Urinary bladder (tissue), 3 donors: ENCODE measurements at regions not wholly inside any gene's neighbourhood (a gene's known extent, or its start where the extent isn't known, plus 50 kb on each side); places are given as distances from the start of the nearest gene placed in this dataset.
"Not testable (repeated sequence)": the region's sequence is repeated elsewhere in the genome, so short reads cannot be mapped to it uniquely, and the experiment has no call there.

Source experiments
- DNase-seq: peaks from one replicate; pipeline ENCODE4 v3.0.0-alpha.2; 2015; ENCODE audit errors: extremely low spot score
- H3K27ac ChIP-seq: one replicate; pipeline ENCODE4 v1.5.1; 2013; ENCODE audit warnings: low read depth, mild to moderate bottlenecking, moderate library complexity
- H3K36me3 ChIP-seq: one replicate; pipeline ENCODE4 v1.6.1; 2013; ENCODE audit warnings: mild to moderate bottlenecking, moderate library complexity; ENCODE audit not compliant: insufficient read depth
- H3K4me1 ChIP-seq: one replicate; pipeline ENCODE4 v1.6.1; 2013; ENCODE audit warnings: mild to moderate bottlenecking, moderate library complexity; ENCODE audit not compliant: insufficient read depth
- H3K4me3 ChIP-seq: one replicate; pipeline ENCODE4 v1.5.1; 2013; ENCODE audit warnings: low read depth, low read length
- WGBS: extraction: QIAGEN DNeasy Blood & Tissue Kit; methylation state at CpG from one replicate; pipeline ENCODE4 v1.1.7; 2013; 5-methylcytosine and 5-hydroxymethylcytosine counted together
- donor health status: healthy with polysubstance abuse.
- donor health status: healthy.

GRCh38 chr17:52885882-52886281 lies 727.4 kb upstream of the CA10 start:
- 63% methylated on average over 4 of the region's 4 CpGs for WGBS
- H3K36me3 ChIP-seq: no peaks in the 10 kb centered on the region
- no peak overlapping the region for H3K27ac ChIP-seq
- no peaks in the 10 kb centered on the region for H3K4me1 ChIP-seq
- no peak overlapping the region for H3K4me3 ChIP-seq
- no peak for DNase-seq

- not testable (repeated sequence) for H3K36me3 ChIP-seq, H3K27ac ChIP-seq, H3K4me3 ChIP-seq, H3K4me1 ChIP-seq, DNase-seq
- 58% methylated on average over 43 of the region's 43 CpGs for WGBS
Measured at GRCh38 chr17:52883907-52884491, 725.5 kb upstream of the CA10 start.

- H3K4me3 ChIP-seq, H3K27ac ChIP-seq, DNase-seq, H3K36me3 ChIP-seq, H3K4me1 ChIP-seq: not testable (repeated sequence)
- WGBS: 94% methylated on average over 3 of the region's 3 CpGs
Measured at GRCh38 chr17:52846767-52847166, 688.3 kb upstream of the CA10 start.

- WGBS: 98% methylated on average over 12 of the region's 12 CpGs
- H3K4me3 ChIP-seq: no peak overlapping the region
- H3K36me3 ChIP-seq: no peaks in the 10 kb centered on the region
- no peaks in the 10 kb centered on the region for H3K4me1 ChIP-seq
- H3K27ac ChIP-seq: no peak overlapping the region
- DNase-seq: no peak
Measured at GRCh38 chr17:52841971-52842370, 683.5 kb upstream of the CA10 start.

- Histone ChIP-seq H3K4me3 (no peak overlapping the region), H3K36me3 (no peaks in the 10 kb centered on the region), H3K4me1 (no peaks in the 10 kb centered on the region), H3K27ac (no peak overlapping the region)
- 89% methylated on average over 3 of the region's 3 CpGs for WGBS
- no peak for DNase-seq
Measured at GRCh38 chr17:52837492-52837891, 679.0 kb upstream of the CA10 start.

GRCh38 chr17:52831536-52831935 lies 673.0 kb upstream of the CA10 start:
- Histone ChIP-seq H3K27ac (no peak overlapping the region), H3K36me3 (no peaks in the 10 kb centered on the region), H3K4me1 (no peaks in the 10 kb centered on the region), H3K4me3 (no peak overlapping the region)
- 92% methylated on average over 1 of the region's 1 CpG for WGBS
- DNase-seq: no peak

- 91% methylated on average over 11 of the region's 11 CpGs for WGBS
- Histone ChIP-seq H3K27ac (no peak overlapping the region), H3K36me3 (no peaks in the 10 kb centered on the region), H3K4me3 (no peak overlapping the region), H3K4me1 (peaks cover 1% of the 10 kb centered on the region)
- no peak for DNase-seq
Measured at GRCh38 chr17:52828621-52829020, 670.1 kb upstream of the CA10 start.

GRCh38 chr17:52827526-52827925 lies 669.0 kb upstream of the CA10 start:
- no peaks in the 10 kb centered on the region for H3K36me3 ChIP-seq
- peaks cover 1% of the 10 kb centered on the region for H3K4me1 ChIP-seq
- H3K27ac ChIP-seq: no peak overlapping the region
- 58% methylated on average over 8 of the region's 8 CpGs for WGBS
- no peak overlapping the region for H3K4me3 ChIP-seq
- peak; percentile 3 for DNase-seq

- H3K36me3 ChIP-seq: no peaks in the 10 kb centered on the region
- DNase-seq: no peak
- WGBS: 73% methylated on average over 3 of the region's 3 CpGs
- H3K4me1 ChIP-seq: peaks cover 1% of the 10 kb centered on the region
- H3K27ac ChIP-seq: no peak overlapping the region
- no peak overlapping the region for H3K4me3 ChIP-seq
Measured at GRCh38 chr17:52824542-52824941, 666.0 kb upstream of the CA10 start.

GRCh38 chr17:52823155-52823554 lies 664.6 kb upstream of the CA10 start:
- Histone ChIP-seq H3K27ac (no peak overlapping the region), H3K36me3 (no peaks in the 10 kb centered on the region), H3K4me1 (peaks cover 1% of the 10 kb centered on the region), H3K4me3 (no peak overlapping the region)
- DNase-seq: no peak

- WGBS: 77% methylated on average over 7 of the region's 7 CpGs
- Histone ChIP-seq H3K36me3 (no peaks in the 10 kb centered on the region), H3K27ac (no peak overlapping the region), H3K4me1 (no peaks in the 10 kb centered on the region), H3K4me3 (no peak overlapping the region)
- no peak for DNase-seq
Measured at GRCh38 chr17:52790359-52790955, 631.9 kb upstream of the CA10 start.

GRCh38 chr17:52789829-52790228 lies 631.3 kb upstream of the CA10 start:
- Histone ChIP-seq H3K4me3 (no peak overlapping the region), H3K4me1 (no peaks in the 10 kb centered on the region), H3K36me3 (no peaks in the 10 kb centered on the region), H3K27ac (no peak overlapping the region)
- WGBS: 73% methylated on average over 3 of the region's 3 CpGs
- no peak for DNase-seq

GRCh38 chr17:52776234-52776633 lies 617.7 kb upstream of the CA10 start:
- no peak for DNase-seq
- Histone ChIP-seq H3K36me3 (no peaks in the 10 kb centered on the region), H3K27ac (no peak overlapping the region), H3K4me3 (no peak overlapping the region), H3K4me1 (no peaks in the 10 kb centered on the region)
- 68% methylated on average over 4 of the region's 4 CpGs for WGBS

- Histone ChIP-seq H3K36me3 (no peaks in the 10 kb centered on the region), H3K27ac (no peak overlapping the region), H3K4me1 (no peaks in the 10 kb centered on the region), H3K4me3 (no peak overlapping the region)
- WGBS: 94% methylated on average over 1 of the region's 1 CpG
- DNase-seq: no peak
Measured at GRCh38 chr17:52762794-52763167, 604.3 kb upstream of the CA10 start.
